HG02884 (cell line): ENCODE measurements at regions not wholly inside any gene's neighbourhood (a gene's known extent, or its start where the extent isn't known, plus 50 kb on each side); places are given as distances from the start of the nearest gene placed in this dataset.

ENCODE experiments used
- ATAC-seq: cut with Tn5 transposase; IDR thresholded peaks from one replicate; pipeline ENCODE4 v1.9.1; 2021; ENCODE audit warnings: mild to moderate bottlenecking, moderate library complexity; ENCODE audit not compliant: unreplicated experiment

- no peak for ATAC-seq
Measured at GRCh38 chr4:38189445-38189844, 229.2 kb downstream of the PTTG2 start.

GRCh38 chr4:38190717-38191178, 230.6 kb downstream of the PTTG2 start:
- ATAC-seq, result no peak

GRCh38 chr4:38192516-38192915, 232.3 kb downstream of the PTTG2 start:
- no peak for ATAC-seq

GRCh38 chr4:38193236-38193863, 233.2 kb downstream of the PTTG2 start:
- ATAC-seq, result no peak

GRCh38 chr4:38194047-38194602, 233.9 kb downstream of the PTTG2 start:
- no peak for ATAC-seq

- no peak for ATAC-seq
Measured at GRCh38 chr4:38195486-38195885, 235.3 kb downstream of the PTTG2 start.

- no peak for ATAC-seq
Measured at GRCh38 chr4:38195911-38196310, 235.7 kb downstream of the PTTG2 start.

- no peak for ATAC-seq
Measured at GRCh38 chr4:38202242-38202641, 242.0 kb downstream of the PTTG2 start.

- ATAC-seq, result no peak
Measured at GRCh38 chr4:38203609-38204008, 243.4 kb downstream of the PTTG2 start.

GRCh38 chr4:38204339-38205035, 244.3 kb downstream of the PTTG2 start:
- ATAC-seq, result no peak

GRCh38 chr4:38205261-38205660, 245.1 kb downstream of the PTTG2 start:
- no peak for ATAC-seq

GRCh38 chr4:38207110-38207457, 246.9 kb downstream of the PTTG2 start:
- ATAC-seq, result no peak

- no peak for ATAC-seq
Measured at GRCh38 chr4:38209654-38210053, 249.5 kb downstream of the PTTG2 start.

- no peak for ATAC-seq
Measured at GRCh38 chr4:38210396-38211114, 250.4 kb downstream of the PTTG2 start.

GRCh38 chr4:38211885-38212284, 251.7 kb downstream of the PTTG2 start:
- ATAC-seq, result no peak

- no peak for ATAC-seq
Measured at GRCh38 chr4:38213083-38213805, 253.0 kb downstream of the PTTG2 start.

GRCh38 chr4:38222892-38223291, 262.7 kb downstream of the PTTG2 start:
- no peak for ATAC-seq

- no peak for ATAC-seq
Measured at GRCh38 chr4:38223306-38223705, 263.1 kb downstream of the PTTG2 start.

GRCh38 chr4:38223782-38224236, 263.6 kb downstream of the PTTG2 start:
- ATAC-seq, result no peak

- ATAC-seq, result no peak
Measured at GRCh38 chr4:38224850-38225249, 264.7 kb downstream of the PTTG2 start.

GRCh38 chr4:38226170-38226569, 266.0 kb downstream of the PTTG2 start:
- ATAC-seq, result no peak
